CD4-positive, alpha-beta memory T cell (primary cell): ENCODE measurements at regions not wholly inside any gene's neighbourhood (a gene's known extent, or its start where the extent isn't known, plus 50 kb on each side); places are given as distances from the start of the nearest gene placed in this dataset.

Source experiments
- CTCF ChIA-PET: fragments of 350-600 bp; sonication (Branson Sonifier 250); formaldehyde crosslinking; loops from one replicate; lab custom pipeline; 2021; ENCODE audit warnings: inconsistent platforms; ENCODE audit not compliant: partially characterized antibody; lab: Charles Lee
- POLR2A ChIA-PET: fragments of 350-600 bp; sonication (Branson Sonifier 250); formaldehyde crosslinking; loops from one replicate; lab custom pipeline; 2021; ENCODE audit not compliant: partially characterized antibody; lab: Charles Lee
- DNase-seq, 5 donors: peaks; one replicate each; pipeline versions ENCODE4 v3.0.0 to v3.0.0-alpha.2; 2020 to 2022; ENCODE audit warnings: mixed read lengths in 1 of 5
- H3K27ac ChIP-seq: one replicate; pipeline ENCODE4 v1.7.0; 2013; ENCODE audit warnings: low read depth, low read length
- H3K27me3 ChIP-seq: 2 replicates; pipeline ENCODE4 v1.7.0; 2013; ENCODE audit warnings: mild to moderate bottlenecking, low read length, moderate library complexity; ENCODE audit not compliant: insufficient read depth
- H3K36me3 ChIP-seq: 2 replicates; pipeline ENCODE4 v1.7.0; 2013; ENCODE audit warnings: mild to moderate bottlenecking, low read length, moderate library complexity; ENCODE audit not compliant: insufficient read depth
- H3K4me1 ChIP-seq: 2 replicates; pipeline ENCODE4 v1.7.0; 2013; ENCODE audit warnings: mild to moderate bottlenecking, low read length, moderate library complexity; ENCODE audit not compliant: insufficient read depth
- H3K4me3 ChIP-seq, 2 donors: one replicate each; pipeline ENCODE4 v1.7.0; 2013; ENCODE audit warnings: low read length in 2 of 2, mild to moderate bottlenecking in 1 of 2
- H3K9me3 ChIP-seq, 2 donors: one replicate each; pipeline ENCODE4 v1.7.0; 2013; ENCODE audit warnings: low read length in 2 of 2, control low read depth in 1 of 2; ENCODE audit not compliant: control insufficient read depth in 1 of 2
- H3K27ac Mint-ChIP-seq, 7 donors: one replicate each; pipeline ENCODE4 v1.8.0; 2020 to 2021; ENCODE audit warnings: mixed read lengths in 7 of 7, mild to moderate bottlenecking in 6 of 7, inconsistent platforms in 3 of 7, moderate library complexity in 3 of 7
- H3K27me3 Mint-ChIP-seq, 2 donors: one replicate each; pipeline ENCODE4 v1.8.0; 2020 to 2021; ENCODE audit warnings: mixed read lengths in 2 of 2
- H3K36me3 Mint-ChIP-seq, 2 donors: one replicate each; pipeline ENCODE4 v1.8.0; 2020 to 2021; ENCODE audit warnings: mixed read lengths in 2 of 2, inconsistent platforms in 1 of 2, mild to moderate bottlenecking in 1 of 2
- H3K4me1 Mint-ChIP-seq, 4 donors: one replicate each; pipeline ENCODE4 v1.8.0; 2020 to 2021; ENCODE audit warnings: mixed read lengths in 4 of 4, mild to moderate bottlenecking in 1 of 4
- H3K4me3 Mint-ChIP-seq, 8 donors: one replicate each; pipeline ENCODE4 v1.8.0; 2020 to 2021; ENCODE audit warnings: mixed read lengths in 8 of 8, mild to moderate bottlenecking in 7 of 8, moderate library complexity in 6 of 8, inconsistent platforms in 3 of 8
- H3K9me3 Mint-ChIP-seq, 8 donors: one replicate each; pipeline ENCODE4 v1.8.0; 2020 to 2021; ENCODE audit warnings: mixed read lengths in 8 of 8, mild to moderate bottlenecking in 5 of 8, inconsistent platforms in 3 of 8, moderate library complexity in 1 of 8
- intact Hi-C: fragments of 100-400 bp; cut with micrococcal nuclease; formaldehyde crosslinking; loops from one replicate; pipeline ENCODE4 v1.15.1; 2023

DNA sequence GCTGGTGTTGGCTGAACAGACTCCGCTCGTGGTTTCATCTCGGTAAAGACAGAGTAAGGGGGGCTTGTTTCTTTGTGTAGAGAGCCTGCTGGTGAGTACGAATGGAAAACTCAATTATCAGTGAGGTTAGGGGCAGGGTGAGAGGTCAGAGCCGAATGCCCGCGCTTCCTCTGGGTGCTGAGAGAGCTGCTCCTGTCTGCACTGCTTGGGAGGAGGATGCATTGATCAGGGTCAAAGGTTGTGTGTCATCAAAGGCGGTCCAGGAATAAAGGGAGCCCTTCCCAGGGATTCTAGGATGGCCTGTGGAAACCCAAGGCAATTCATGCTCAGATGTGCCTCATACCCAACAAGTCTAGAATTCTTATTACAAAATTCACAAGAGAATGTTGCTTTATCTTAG is 143.9 kb downstream of the MYCN start:
- Histone ChIP-seq H3K36me3 (no peaks in the 10 kb centered on the region), H3K27ac (no peak overlapping the region), H3K27me3 (no peaks in the 10 kb centered on the region), H3K4me3 (no peak overlapping the region), H3K9me3 (no peaks in the 10 kb centered on the region), H3K4me1 (no peaks in the 10 kb centered on the region)
- Mint-ChIP-seq H3K4me3 (no peak overlapping the region), H3K9me3 (no peaks in the 10 kb centered on the region), H3K36me3 (no peaks in the 10 kb centered on the region), H3K4me1 (no peaks in the 10 kb centered on the region), H3K27ac (no peak overlapping the region), H3K27me3 (no peaks in the 10 kb centered on the region)
- CTCF ChIA-PET, result no interaction called here
- DNase-seq, result no peak
- intact Hi-C loops, result no loop called here
- POLR2A ChIA-PET, result no interaction called here

DNA sequence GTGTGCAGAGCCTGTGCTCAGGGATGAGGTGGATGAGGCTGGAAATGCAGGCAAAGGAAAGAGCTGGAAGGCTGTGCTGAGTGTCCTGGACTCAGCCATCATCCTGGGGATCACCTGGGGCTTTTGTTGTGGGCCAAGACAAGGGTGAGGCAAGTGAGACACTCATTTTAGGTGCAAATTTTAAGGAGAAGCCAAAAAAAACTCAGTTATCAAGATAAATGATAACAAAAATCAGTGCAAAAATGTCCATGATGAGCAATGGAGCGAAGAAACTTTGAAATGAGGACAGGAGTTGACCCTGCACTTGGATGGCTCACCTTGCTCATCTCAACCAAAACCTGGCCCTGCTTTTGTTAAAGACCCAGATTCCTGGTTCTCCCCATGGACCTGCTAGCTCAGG is 141.9 kb downstream of the MYCN start:
- H3K4me3 Mint-ChIP-seq, result no peak overlapping the region
- H3K4me1 Mint-ChIP-seq, result no peaks in the 10 kb centered on the region

DNA sequence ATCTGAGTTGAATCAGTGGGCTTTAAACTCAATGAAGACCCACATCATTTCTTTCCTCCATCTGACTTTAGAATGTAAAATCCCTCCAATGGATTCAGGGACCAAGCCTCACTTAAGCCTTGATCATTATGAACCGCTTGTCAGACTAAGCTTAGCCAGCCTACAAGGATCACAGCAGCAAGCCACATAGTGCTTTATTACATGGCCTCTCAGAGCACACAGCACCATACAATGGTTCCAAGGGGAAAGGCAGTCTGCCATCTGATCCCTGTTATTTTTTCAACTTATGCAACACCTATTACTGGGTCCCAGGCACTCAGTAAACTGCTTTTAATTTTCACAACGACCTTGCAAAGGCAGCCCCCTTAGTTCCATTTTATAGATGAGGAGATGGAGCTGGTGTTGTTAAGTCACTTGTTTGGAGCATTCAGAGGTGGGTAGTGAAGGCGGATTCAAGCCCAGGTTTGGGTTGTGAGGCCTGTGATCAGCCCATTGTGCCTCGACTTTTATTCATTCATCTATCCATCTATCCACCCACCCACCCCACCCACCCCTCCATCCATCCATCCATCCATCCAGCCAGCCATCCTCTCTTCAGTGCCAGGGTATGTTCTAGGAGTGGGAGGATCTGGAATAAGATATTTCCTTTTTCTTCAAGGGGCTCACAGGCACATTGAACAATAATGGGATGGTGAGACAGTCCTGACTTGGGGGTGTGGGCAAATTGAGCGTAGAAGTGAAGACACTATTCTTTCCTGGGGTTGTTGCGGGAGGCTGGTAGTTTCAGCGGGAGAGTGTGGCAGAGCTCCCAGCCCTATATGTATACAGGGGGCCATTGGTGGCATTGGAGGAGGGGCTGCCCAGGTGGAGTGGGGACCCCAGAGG is 141.2 kb downstream of the MYCN start:
- Histone ChIP-seq H3K4me3 (no peak overlapping the region), H3K36me3 (no peaks in the 10 kb centered on the region), H3K27me3 (no peaks in the 10 kb centered on the region), H3K9me3 (no peaks in the 10 kb centered on the region), H3K4me1 (no peaks in the 10 kb centered on the region), H3K27ac (no peak overlapping the region)
- H3K4me1 Mint-ChIP-seq, result no peaks in the 10 kb centered on the region
- no peak for DNase-seq
- H3K36me3 Mint-ChIP-seq, result no peaks in the 10 kb centered on the region
- H3K27ac Mint-ChIP-seq, result no peak overlapping the region
- POLR2A ChIA-PET, result no interaction called here
- no peaks in the 10 kb centered on the region for H3K27me3 Mint-ChIP-seq
- H3K4me3 Mint-ChIP-seq, result no peak overlapping the region
- no peaks in the 10 kb centered on the region for H3K9me3 Mint-ChIP-seq
- CTCF ChIA-PET, result no interaction called here
- intact Hi-C loops, result no loop called here

More for the DNA sequence above, 141.9 kb downstream of the MYCN start:
- Histone ChIP-seq H3K27me3 (no peaks in the 10 kb centered on the region), H3K9me3 (no peaks in the 10 kb centered on the region), H3K4me1 (no peaks in the 10 kb centered on the region), H3K27ac (no peak overlapping the region), H3K36me3 (no peaks in the 10 kb centered on the region), H3K4me3 (no peak overlapping the region)
- ChIA-PET POLR2A (no interaction called here), CTCF (no interaction called here)
- H3K36me3 Mint-ChIP-seq, result no peaks in the 10 kb centered on the region
- no peak for DNase-seq
- H3K27me3 Mint-ChIP-seq, result no peaks in the 10 kb centered on the region
- intact Hi-C loops, result no loop called here
- no peaks in the 10 kb centered on the region for H3K9me3 Mint-ChIP-seq
- H3K27ac Mint-ChIP-seq, result no peak overlapping the region

DNA sequence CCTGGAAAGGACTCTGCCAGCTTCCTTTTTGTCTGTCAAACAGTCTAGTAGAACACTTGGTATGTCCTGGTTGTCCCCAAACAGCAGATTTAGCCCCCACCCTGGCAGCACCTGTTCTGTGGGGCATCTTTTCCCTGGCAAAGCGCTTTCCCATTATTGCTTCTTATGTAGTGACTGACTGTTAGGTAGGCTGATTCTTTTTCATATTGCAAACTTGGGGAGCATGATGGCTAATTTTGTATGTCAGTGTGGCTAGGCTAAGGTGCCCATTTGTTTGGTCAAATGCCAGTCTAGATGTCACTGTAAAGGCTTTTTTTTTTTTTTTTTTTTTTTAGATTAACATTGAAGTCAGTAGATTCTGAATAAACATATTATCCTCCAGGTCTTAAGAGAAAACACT is 140.2 kb downstream of the MYCN start:
- no peak overlapping the region for H3K4me3 Mint-ChIP-seq
- intact Hi-C loops, result no loop called here

DNA sequence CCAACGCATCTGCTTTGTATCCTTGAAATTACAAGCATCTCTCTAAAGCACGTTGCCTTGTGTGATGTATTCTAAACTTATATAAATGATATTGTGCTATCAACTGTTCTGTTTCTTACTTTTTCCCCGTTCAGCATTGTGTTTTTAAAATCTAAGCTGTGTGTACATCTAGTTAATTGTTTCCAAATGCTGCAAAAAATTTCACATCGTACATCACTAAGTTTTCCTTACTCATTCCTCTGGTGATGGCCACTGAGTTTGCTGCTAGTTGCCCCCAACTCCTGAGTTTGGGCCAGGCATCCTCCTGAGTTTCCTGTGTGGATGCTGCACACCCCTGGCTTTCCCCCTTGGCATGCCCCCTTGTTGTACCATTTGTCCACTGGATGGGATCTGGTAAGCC is 139.7 kb downstream of the MYCN start:
- no peaks in the 10 kb centered on the region for H3K27me3 Mint-ChIP-seq
- Histone ChIP-seq H3K36me3 (no peaks in the 10 kb centered on the region), H3K27ac (no peak overlapping the region), H3K4me3 (no peak overlapping the region), H3K4me1 (no peaks in the 10 kb centered on the region), H3K9me3 (no peaks in the 10 kb centered on the region), H3K27me3 (no peaks in the 10 kb centered on the region)
- H3K27ac Mint-ChIP-seq, result no peak overlapping the region
- intact Hi-C loops, result no loop called here
- H3K9me3 Mint-ChIP-seq, result no peaks in the 10 kb centered on the region
- H3K4me3 Mint-ChIP-seq, result no peak overlapping the region
- H3K36me3 Mint-ChIP-seq, result no peaks in the 10 kb centered on the region
- CTCF ChIA-PET, result no interaction called here
- DNase-seq, result no peak
- POLR2A ChIA-PET, result no interaction called here
- H3K4me1 Mint-ChIP-seq, result no peaks in the 10 kb centered on the region

More for the DNA sequence above, 140.2 kb downstream of the MYCN start:
- Histone ChIP-seq H3K27ac (no peak overlapping the region), H3K27me3 (no peaks in the 10 kb centered on the region), H3K36me3 (no peaks in the 10 kb centered on the region), H3K4me3 (no peak overlapping the region), H3K9me3 (no peaks in the 10 kb centered on the region), H3K4me1 (no peaks in the 10 kb centered on the region)
- H3K36me3 Mint-ChIP-seq, result no peaks in the 10 kb centered on the region
- ChIA-PET POLR2A (no interaction called here), CTCF (no interaction called here)
- H3K4me1 Mint-ChIP-seq, result no peaks in the 10 kb centered on the region
- no peak for DNase-seq
- no peak overlapping the region for H3K27ac Mint-ChIP-seq
- H3K9me3 Mint-ChIP-seq, result no peaks in the 10 kb centered on the region
- no peaks in the 10 kb centered on the region for H3K27me3 Mint-ChIP-seq

DNA sequence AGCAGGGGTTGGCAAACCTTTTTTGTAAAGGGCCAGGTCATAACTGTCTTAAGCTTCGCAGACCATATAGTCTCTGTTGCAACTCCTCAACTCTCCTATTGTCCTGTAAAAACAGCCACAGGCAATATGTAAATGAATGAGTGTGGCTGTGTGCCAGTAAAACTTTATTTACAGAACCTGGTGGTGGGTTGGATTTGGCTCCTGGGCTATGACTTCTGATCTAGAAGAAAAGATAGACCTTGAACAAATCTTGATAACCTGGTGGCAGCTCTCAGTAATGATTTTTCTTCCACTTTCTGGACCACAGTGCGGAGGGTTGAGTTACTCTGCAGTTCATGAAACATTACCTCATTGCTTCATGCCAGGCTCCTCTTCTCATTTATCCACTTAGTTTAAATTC is 139.3 kb downstream of the MYCN start:
- DNase-seq, result no peak
- no peak overlapping the region for H3K4me3 Mint-ChIP-seq
- H3K4me1 Mint-ChIP-seq, result no peaks in the 10 kb centered on the region
- no peaks in the 10 kb centered on the region for H3K36me3 Mint-ChIP-seq
- no peaks in the 10 kb centered on the region for H3K4me1 ChIP-seq
- ChIA-PET POLR2A (no interaction called here), CTCF (no interaction called here)
- H3K36me3 ChIP-seq, result no peaks in the 10 kb centered on the region
- H3K9me3 ChIP-seq, result no peaks in the 10 kb centered on the region
- no peaks in the 10 kb centered on the region for H3K27me3 Mint-ChIP-seq
- no peaks in the 10 kb centered on the region for H3K27me3 ChIP-seq
- H3K9me3 Mint-ChIP-seq, result no peaks in the 10 kb centered on the region
- no peak overlapping the region for H3K4me3 ChIP-seq
- intact Hi-C loops, result no loop called here
- no peak overlapping the region for H3K27ac Mint-ChIP-seq
- no peak overlapping the region for H3K27ac ChIP-seq

DNA sequence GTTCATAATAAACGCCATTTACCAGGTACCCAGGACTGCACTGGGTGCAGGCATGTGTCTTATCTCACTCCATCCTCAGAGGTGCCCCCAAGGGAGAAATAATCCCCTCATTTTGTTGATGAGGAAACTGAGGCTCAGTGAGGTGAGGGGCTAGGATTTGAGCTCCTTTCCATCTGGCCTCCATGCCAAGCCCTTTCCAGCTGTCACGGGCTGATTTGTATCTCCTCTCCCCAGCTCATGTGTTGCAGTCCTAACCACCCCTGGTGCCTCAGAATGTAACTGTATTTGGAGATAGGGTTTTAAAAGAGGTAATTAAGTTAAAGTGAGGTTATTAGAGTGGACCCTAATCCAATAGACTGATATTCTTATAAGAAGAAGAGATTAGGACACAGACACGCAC is 137.3 kb downstream of the MYCN start:
- no peaks in the 10 kb centered on the region for H3K4me1 Mint-ChIP-seq

More for the DNA sequence above, 137.3 kb downstream of the MYCN start:
- POLR2A ChIA-PET, result no interaction called here
- Histone ChIP-seq H3K4me3 (no peak overlapping the region), H3K36me3 (no peaks in the 10 kb centered on the region), H3K4me1 (no peaks in the 10 kb centered on the region), H3K27ac (no peak overlapping the region), H3K9me3 (no peaks in the 10 kb centered on the region), H3K27me3 (no peaks in the 10 kb centered on the region)
- no peak overlapping the region for H3K27ac Mint-ChIP-seq
- CTCF ChIA-PET, result no interaction called here
- intact Hi-C loops, result no loop called here
- DNase-seq, result no peak
- H3K27me3 Mint-ChIP-seq, result no peaks in the 10 kb centered on the region
- H3K36me3 Mint-ChIP-seq, result no peaks in the 10 kb centered on the region
- no peak overlapping the region for H3K4me3 Mint-ChIP-seq
- peaks cover 0 to under 1% (median 0%) of the 10 kb centered on the region in 8 donors for H3K9me3 Mint-ChIP-seq
